ENCODE measurements at regions not wholly inside any gene's neighbourhood (a gene's known extent, or its start where the extent isn't known, plus 50 kb on each side); places are given as distances from the start of the nearest gene placed in this dataset.

DNA sequence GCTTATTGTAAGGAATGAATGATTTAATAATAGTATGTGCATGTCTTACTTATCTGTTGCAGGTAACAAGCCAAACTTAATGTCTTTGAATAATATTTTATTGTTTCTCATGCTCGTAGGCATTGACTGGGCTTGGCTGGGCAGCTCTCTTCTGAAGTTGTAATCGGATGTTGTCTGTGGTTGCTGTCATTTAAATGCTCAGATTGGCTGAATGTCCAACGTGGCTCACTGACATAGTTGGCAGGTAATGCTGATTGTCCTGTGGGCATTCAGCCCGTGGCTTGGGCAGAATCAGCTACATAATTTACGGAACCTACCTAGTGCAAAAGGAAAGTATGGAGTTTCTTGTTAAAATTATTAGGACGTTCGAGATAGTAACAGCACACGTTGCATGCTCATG, 297.4 kb upstream of the GBE1 start:
- Histone ChIP-seq H3K36me3 (no peaks in the 10 kb centered on the region), H3K27ac (no peak overlapping the region), H3K4me3 (no peak overlapping the region), H3K4me1 (no peaks in the 10 kb centered on the region), H3K27me3 (no peaks in the 10 kb centered on the region), H3K9me3 (no peaks in the 10 kb centered on the region)
- FAIRE-seq (no peak), ATAC-seq (no peak), DNase-seq (no peak)
- TF ChIP-seq, protein P1, sequence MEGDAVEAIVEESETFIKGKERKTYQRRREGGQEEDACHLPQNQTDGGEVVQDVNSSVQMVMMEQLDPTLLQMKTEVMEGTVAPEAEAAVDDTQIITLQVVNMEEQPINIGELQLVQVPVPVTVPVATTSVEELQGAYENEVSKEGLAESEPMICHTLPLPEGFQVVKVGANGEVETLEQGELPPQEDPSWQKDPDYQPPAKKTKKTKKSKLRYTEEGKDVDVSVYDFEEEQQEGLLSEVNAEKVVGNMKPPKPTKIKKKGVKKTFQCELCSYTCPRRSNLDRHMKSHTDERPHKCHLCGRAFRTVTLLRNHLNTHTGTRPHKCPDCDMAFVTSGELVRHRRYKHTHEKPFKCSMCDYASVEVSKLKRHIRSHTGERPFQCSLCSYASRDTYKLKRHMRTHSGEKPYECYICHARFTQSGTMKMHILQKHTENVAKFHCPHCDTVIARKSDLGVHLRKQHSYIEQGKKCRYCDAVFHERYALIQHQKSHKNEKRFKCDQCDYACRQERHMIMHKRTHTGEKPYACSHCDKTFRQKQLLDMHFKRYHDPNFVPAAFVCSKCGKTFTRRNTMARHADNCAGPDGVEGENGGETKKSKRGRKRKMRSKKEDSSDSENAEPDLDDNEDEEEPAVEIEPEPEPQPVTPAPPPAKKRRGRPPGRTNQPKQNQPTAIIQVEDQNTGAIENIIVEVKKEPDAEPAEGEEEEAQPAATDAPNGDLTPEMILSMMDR (IDR thresholded peaks at IDR 0.05), result no peak
- 76 to 86% methylated on average over 8 of the region's 8 CpGs for WGBS, 2 donors
- intact Hi-C loops (cut with DNase I), result no loop called here

DNA sequence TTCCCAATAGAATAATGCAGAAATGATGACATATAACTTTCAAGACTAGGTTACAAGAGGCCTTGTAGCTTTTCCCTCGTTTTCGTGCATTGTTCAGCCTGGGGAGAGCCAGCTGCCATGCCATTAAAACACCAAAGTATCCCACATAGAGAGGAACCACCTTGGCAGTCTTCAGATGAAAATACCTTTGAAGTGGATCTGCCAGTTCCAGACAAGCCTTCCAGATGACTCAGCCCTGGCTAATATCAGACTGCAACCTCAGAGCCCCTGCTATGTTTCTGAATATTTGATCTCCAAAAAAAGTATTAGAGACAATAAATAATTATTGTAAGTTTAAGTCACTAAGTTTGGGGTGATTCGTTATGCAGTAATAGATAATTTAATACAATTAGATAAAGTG, 294.3 kb upstream of the GBE1 start:
- no peak for DNase-seq
- no peaks in the 10 kb centered on the region for H3K4me1 ChIP-seq
- FAIRE-seq, result no peak

DNA sequence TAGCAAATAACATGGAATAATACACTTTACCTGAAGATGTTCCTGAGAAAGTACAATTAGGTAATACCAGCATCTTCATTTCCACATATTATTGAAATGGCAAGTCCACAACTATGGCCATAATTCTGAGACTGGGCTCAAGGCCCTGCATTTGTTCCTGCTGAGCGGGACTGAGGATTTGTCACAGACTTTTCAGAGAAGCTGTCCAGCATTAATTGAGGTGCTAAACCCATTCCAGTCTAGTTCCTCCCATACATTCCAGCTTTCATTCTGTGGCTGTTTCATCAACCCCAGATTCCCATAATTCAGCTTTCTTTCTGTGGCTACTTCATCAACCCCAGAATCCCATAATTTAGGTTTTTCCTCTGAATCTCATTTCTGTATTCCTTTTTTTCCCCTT, 293.4 kb upstream of the GBE1 start:
- TF ChIP-seq, protein P1 (IDR thresholded peaks at IDR 0.05), result no peak
- no peak for DNase-seq
- FAIRE-seq, result no peak
- Histone ChIP-seq H3K27me3 (no peaks in the 10 kb centered on the region), H3K27ac (no peak overlapping the region), H3K36me3 (no peaks in the 10 kb centered on the region), H3K4me1 (no peaks in the 10 kb centered on the region), H3K4me3 (no peak overlapping the region), H3K9me3 (no peaks in the 10 kb centered on the region)
- no peak for ATAC-seq
- intact Hi-C loops (cut with DNase I), result no loop called here
- 92 to 93% methylated on average over 1 of the region's 1 CpG for WGBS, 2 donors

More for the DNA sequence above, 294.3 kb upstream of the GBE1 start:
- Histone ChIP-seq H3K36me3 (no peaks in the 10 kb centered on the region), H3K4me3 (no peak overlapping the region), H3K9me3 (no peaks in the 10 kb centered on the region), H3K27ac (no peak overlapping the region), H3K27me3 (no peaks in the 10 kb centered on the region)
- TF ChIP-seq, protein P1 (IDR thresholded peaks at IDR 0.05), result no peak
- 62 to 68% methylated on average over 3 of the region's 3 CpGs for WGBS, 2 donors
- ATAC-seq, result no peak
- intact Hi-C loops (cut with DNase I), result no loop called here

DNA sequence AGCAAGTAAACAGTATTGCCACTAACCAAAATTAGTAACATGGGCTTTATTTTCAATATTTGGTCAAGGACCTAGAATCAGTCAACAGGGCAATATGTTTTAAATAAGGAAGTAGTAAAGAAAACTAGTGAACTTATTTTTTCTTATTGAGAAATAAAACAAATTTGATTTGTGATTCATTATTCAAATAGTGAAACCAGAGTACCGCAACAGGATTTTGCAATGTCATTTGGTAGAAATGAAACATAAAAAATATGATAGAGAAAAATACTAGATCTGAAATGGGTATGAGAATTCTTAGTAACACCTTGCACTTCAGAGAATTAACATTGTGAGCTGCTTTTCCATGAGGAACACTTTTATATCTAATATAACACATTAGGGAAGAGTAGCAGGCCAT, 291.8 kb upstream of the GBE1 start:
- FAIRE-seq (no peak), ATAC-seq (no peak)
- no peak overlapping the region for H3K4me3 ChIP-seq

DNA sequence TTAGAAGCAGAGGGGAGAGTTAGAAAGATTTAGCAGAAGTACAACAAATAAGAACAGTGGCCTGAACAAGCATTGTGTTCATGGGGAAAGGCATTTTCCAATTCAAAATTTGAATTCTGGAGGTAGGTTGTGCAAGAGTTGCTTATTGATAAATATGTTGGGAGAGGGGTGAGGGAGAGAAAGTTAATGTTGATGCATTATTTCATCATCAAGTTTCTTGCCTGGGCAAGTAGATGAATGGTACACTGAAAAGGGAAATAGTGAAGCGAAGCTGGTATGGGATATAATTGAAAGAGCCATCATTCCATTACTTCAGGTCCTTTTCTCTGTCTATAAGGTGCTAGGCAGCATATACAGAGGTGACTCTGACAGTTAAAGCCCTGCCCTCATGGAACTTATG, 288.9 kb upstream of the GBE1 start:
- ATAC-seq (no peak), FAIRE-seq (no peak), DNase-seq (no peak)
- H3K4me3 ChIP-seq, result no peak overlapping the region
- H3K9me3 ChIP-seq, result no peaks in the 10 kb centered on the region
- H3K36me3 ChIP-seq, result no peaks in the 10 kb centered on the region
- no peak overlapping the region for H3K27ac ChIP-seq
- WGBS, 2 donors, result 93 to 96% methylated on average over 1 of the region's 1 CpG
- H3K4me1 ChIP-seq, result no peaks in the 10 kb centered on the region
- intact Hi-C loops (cut with DNase I), result no loop called here
- no peaks in the 10 kb centered on the region for H3K27me3 ChIP-seq
- TF ChIP-seq, protein P1 (IDR thresholded peaks at IDR 0.05), result no peak

More for the DNA sequence above, 291.8 kb upstream of the GBE1 start:
- 90 to 97% methylated on average over 1 of the region's 1 CpG for WGBS, 2 donors
- no peaks in the 10 kb centered on the region for H3K36me3 ChIP-seq
- TF ChIP-seq, protein P1 (IDR thresholded peaks at IDR 0.05), result no peak
- DNase-seq, result no peak
- H3K4me1 ChIP-seq, result no peaks in the 10 kb centered on the region
- intact Hi-C loops (cut with DNase I), result no loop called here
- no peaks in the 10 kb centered on the region for H3K9me3 ChIP-seq
- no peaks in the 10 kb centered on the region for H3K27me3 ChIP-seq
- H3K27ac ChIP-seq, result no peak overlapping the region

Data from pancreas (tissue), 10 donors.